ENCODE measurements at regions not wholly inside any gene's neighbourhood (a gene's known extent, or its start where the extent isn't known, plus 50 kb on each side); places are given as distances from the start of the nearest gene placed in this dataset.

DNA sequence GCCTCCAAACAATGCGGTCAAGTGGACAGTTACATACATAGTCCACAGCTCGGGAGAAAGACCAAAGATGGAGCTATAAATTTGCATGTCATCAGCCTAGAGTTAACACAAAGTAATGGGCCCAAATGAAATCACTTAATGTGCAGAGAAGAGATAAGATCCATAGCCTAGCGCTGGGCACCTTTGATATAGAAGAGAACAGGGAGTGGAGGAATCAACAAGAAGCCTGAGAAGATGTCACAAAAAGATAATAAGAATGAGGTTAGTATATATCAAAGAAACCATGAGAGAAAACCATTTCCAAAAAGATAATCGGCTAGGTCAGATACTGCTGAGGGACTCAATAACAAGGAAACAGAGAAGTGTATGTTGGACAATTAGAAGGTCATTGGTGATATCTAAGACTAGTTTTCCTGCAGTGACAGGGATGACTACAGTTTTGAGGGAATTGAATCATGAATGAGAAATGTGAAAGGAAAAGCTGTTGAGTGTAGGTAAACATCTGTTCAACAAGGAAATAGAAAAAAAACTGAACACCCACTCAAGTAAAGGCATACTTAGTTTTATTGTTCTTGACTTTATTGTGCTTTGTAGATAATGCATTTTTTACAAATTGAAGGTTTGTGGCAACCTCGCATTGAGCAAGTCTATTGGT is 68.7 kb upstream of the CDH6 start:
- H3K36me3 ChIP-seq, result no peaks in the 10 kb centered on the region
- H3K27ac ChIP-seq, result no peak overlapping the region
- no peak overlapping the region for H3K4me3 ChIP-seq
- TF ChIP-seq POLR2AphosphoS5 (IDR thresholded peaks at IDR 0.05; ENCODE audit: insufficient read depth in 1 of 2, low read depth in 1 of 2), result no peak
- TF ChIP-seq POLR2A (IDR thresholded peaks at IDR 0.05), result no peak
- TF ChIP-seq, protein P1, sequence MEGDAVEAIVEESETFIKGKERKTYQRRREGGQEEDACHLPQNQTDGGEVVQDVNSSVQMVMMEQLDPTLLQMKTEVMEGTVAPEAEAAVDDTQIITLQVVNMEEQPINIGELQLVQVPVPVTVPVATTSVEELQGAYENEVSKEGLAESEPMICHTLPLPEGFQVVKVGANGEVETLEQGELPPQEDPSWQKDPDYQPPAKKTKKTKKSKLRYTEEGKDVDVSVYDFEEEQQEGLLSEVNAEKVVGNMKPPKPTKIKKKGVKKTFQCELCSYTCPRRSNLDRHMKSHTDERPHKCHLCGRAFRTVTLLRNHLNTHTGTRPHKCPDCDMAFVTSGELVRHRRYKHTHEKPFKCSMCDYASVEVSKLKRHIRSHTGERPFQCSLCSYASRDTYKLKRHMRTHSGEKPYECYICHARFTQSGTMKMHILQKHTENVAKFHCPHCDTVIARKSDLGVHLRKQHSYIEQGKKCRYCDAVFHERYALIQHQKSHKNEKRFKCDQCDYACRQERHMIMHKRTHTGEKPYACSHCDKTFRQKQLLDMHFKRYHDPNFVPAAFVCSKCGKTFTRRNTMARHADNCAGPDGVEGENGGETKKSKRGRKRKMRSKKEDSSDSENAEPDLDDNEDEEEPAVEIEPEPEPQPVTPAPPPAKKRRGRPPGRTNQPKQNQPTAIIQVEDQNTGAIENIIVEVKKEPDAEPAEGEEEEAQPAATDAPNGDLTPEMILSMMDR (IDR thresholded peaks at IDR 0.05), result no peak
- no peaks in the 10 kb centered on the region for H3K4me1 ChIP-seq
- no peaks in the 10 kb centered on the region for H3K27me3 ChIP-seq
- DNase-seq (ENCODE audit: extremely low spot score in 2 of 2), result no peak
- intact Hi-C loops (cut with DNase I), result no loop called here
- no peaks in the 10 kb centered on the region for H3K9me3 ChIP-seq

DNA sequence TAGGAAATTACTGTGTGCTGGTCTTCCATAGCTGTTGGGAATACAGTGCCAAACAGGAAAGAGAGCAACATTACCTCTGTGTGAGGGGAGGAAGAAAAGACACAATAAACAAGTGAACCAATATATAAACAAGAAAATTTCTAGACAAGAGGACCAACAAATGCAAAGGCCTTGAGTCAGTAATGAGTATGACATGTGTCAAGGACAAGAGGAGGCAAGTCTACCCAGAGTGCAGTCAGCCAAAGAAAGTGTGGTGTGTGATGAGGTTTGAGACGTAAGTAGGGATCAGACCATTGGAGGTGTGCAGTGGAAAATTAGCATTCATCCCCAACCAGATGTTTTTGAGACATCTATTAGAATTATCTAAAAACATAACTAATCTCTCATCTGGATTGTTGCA is 69.5 kb upstream of the CDH6 start:
- TF ChIP-seq, protein P1 (IDR thresholded peaks at IDR 0.05), result no peak
- TF ChIP-seq POLR2A (IDR thresholded peaks at IDR 0.05) (no peak), POLR2AphosphoS5 (IDR thresholded peaks at IDR 0.05; ENCODE audit: insufficient read depth in 1 of 2, low read depth in 1 of 2) (no peak)
- intact Hi-C loops (cut with DNase I), result no loop called here
- Histone ChIP-seq H3K9me3 (no peaks in the 10 kb centered on the region), H3K27me3 (no peaks in the 10 kb centered on the region), H3K36me3 (no peaks in the 10 kb centered on the region), H3K4me1 (no peaks in the 10 kb centered on the region), H3K4me3 (no peak overlapping the region), H3K27ac (no peak overlapping the region)
- no peak for DNase-seq (ENCODE audit: extremely low spot score in 2 of 2)

DNA sequence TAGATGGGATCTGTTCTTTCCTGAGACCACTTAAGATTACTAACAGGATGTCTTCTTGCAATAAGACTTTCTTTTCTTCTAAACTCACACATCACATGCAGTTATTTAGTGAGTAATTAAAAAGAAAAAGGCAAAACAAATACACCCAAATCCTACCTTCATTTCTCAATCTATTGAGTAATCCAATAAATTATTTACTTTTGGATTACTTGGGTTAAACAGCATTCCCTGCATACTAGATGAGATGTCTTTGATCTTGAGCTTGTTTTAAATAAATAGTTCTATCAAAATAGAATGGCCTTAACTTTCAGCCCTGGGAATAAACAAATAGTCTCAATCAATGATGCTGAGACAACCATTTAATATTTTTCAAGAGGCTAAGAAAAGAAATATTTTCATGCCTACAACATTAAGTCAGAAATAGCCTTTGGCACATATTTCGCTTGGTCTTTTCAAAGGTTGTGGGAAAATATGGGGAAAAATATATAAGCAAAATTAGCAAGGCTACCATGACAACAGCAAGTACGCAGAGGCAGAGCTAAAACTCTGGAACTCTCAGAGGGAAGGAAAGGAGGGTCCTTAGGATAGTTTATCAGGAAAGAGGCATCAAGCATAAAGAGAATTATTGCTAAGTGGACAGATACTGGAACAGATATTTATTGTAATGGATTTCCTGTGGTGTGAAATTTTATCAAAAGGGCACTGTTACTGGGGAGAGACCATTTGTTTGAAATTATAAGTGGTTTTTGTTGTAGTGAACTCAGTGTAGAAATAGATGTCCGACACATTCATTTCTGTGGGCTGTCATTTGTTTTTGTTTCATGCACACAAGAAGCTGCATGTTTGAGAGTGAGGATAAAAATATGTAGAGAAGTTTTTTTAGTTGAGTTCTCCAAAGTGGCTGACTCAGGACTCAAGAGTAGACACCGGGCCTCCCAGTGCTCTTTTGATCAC is 70.2 kb upstream of the CDH6 start:
- Histone ChIP-seq H3K36me3 (no peaks in the 10 kb centered on the region), H3K27me3 (no peaks in the 10 kb centered on the region), H3K4me1 (no peaks in the 10 kb centered on the region), H3K4me3 (no peak overlapping the region), H3K27ac (no peak overlapping the region), H3K9me3 (no peaks in the 10 kb centered on the region)
- DNase-seq (ENCODE audit: extremely low spot score in 2 of 2), result no peak
- TF ChIP-seq POLR2AphosphoS5 (IDR thresholded peaks at IDR 0.05; ENCODE audit: insufficient read depth in 1 of 2, low read depth in 1 of 2) (no peak), POLR2A (IDR thresholded peaks at IDR 0.05) (no peak)
- TF ChIP-seq, protein P1 (IDR thresholded peaks at IDR 0.05), result no peak
- intact Hi-C loops (cut with DNase I), result no loop called here

DNA sequence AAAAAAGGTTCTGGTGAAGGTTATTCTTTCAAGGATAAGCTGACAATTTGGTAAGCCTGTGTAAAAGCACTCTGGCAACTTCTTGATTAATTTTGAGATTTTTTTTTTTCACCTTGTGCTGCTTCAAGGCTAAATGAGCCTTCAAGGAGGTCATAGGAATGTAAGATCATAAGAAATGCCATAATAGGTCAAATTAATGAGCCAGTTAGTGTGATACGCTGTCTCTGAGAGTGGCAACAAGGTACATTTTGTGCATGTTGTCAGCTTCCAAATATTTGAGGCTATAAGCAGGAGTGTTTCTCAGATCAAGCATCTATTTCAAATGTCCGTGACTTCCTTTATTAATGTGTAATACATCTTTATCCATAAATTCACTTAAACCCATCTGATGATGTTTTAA is 72.3 kb upstream of the CDH6 start:
- no peak for DNase-seq (ENCODE audit: extremely low spot score in 2 of 2)
- Histone ChIP-seq H3K4me3 (no peak overlapping the region), H3K9me3 (no peaks in the 10 kb centered on the region), H3K36me3 (no peaks in the 10 kb centered on the region), H3K4me1 (no peaks in the 10 kb centered on the region), H3K27ac (no peak overlapping the region), H3K27me3 (no peaks in the 10 kb centered on the region)
- intact Hi-C loops (cut with DNase I), result no loop called here
- TF ChIP-seq, protein P1 (IDR thresholded peaks at IDR 0.05), result no peak
- TF ChIP-seq POLR2A (IDR thresholded peaks at IDR 0.05) (no peak), POLR2AphosphoS5 (IDR thresholded peaks at IDR 0.05; ENCODE audit: insufficient read depth in 1 of 2, low read depth in 1 of 2) (no peak)

DNA sequence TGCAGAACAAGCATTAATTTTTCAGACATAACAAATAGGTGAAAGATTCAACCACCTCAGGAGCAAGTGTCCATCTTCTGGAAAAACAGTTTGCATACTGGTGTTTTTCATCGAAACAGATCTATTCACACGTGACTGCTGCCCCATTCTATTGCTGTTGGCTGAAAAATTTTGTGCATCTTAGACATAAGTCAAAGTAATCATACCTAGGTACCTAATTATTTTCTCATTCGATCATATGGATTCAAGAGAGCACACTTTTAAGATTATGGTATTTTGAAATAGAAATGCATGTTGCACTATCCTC is 72.9 kb upstream of the CDH6 start:
- TF ChIP-seq POLR2A (IDR thresholded peaks at IDR 0.05) (no peak), POLR2AphosphoS5 (IDR thresholded peaks at IDR 0.05; ENCODE audit: insufficient read depth in 1 of 2, low read depth in 1 of 2) (no peak)
- TF ChIP-seq, protein P1 (IDR thresholded peaks at IDR 0.05), result no peak
- Histone ChIP-seq H3K4me1 (no peaks in the 10 kb centered on the region), H3K4me3 (no peak overlapping the region), H3K27ac (no peak overlapping the region), H3K27me3 (no peaks in the 10 kb centered on the region), H3K9me3 (no peaks in the 10 kb centered on the region), H3K36me3 (no peaks in the 10 kb centered on the region)
- intact Hi-C loops (cut with DNase I), result no loop called here
- DNase-seq (ENCODE audit: extremely low spot score in 2 of 2), result no peak
